DMS153 treated with DMSO at 0.1 percent for 48 hours (cell line): ENCODE measurements at regions not wholly inside any gene's neighbourhood (a gene's known extent, or its start where the extent isn't known, plus 50 kb on each side); places are given as distances from the start of the nearest gene placed in this dataset.

Source experiments
- DNase-seq: peaks from one replicate; lab custom pipeline; 2025; ENCODE audit not compliant: unreplicated experiment; lab: John Stamatoyannopoulos, UW

DNA sequence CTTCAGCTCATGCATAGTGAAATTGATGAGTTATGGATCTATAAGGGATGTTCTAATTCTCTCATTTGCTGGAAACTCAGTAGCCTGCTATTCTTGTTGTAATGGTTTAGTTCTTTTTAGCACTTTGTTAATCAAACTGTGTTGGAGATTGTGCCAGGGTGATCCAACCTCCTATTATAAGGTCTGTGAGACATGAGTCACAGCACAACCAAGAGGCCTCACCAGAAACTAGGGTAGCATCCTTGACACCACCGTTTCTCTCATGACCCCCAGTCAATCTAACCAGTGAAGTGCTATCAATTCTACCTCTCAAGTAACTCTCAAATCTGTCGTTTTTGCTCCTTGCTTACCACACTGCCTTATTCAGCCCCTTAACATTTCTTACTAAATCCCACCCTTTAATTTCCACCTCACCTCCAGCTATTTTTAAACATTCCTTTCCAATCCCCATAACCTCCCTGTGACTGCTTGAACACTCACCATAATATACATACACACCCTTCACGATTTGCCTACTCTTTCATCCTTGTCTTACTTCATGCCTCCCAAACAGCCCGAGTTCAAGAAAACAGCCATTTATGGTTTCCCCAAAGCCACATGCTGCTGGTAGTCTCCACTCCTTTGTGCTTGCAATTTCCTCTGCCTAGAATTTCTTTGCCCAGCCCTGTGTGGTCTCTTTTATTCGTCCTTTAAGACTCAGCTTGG is 53.9 kb upstream of the NUDT4 start:
- DNase-seq, result no peak

DNA sequence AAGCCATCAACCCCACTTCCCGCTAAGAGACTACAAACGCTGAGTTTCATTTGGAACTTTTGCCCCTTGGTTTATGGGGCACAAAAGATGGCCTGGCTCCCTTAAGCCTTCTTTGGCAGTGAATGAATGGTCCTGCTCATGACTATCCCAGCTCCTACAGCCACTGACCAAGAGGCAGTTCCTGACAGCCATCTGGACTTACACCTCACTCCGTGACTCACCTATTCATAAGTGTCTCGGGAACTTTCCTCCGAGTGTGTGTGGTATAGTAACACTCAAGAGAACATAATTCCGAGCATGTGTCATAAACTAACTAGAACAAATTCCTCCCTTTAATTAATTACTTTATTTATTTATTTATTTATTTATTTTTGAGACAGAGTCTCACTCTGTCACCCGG is 51.9 kb upstream of the NUDT4 start:
- no peak for DNase-seq
